ENCODE measurements at regions not wholly inside any gene's neighbourhood (a gene's known extent, or its start where the extent isn't known, plus 50 kb on each side); places are given as distances from the start of the nearest gene placed in this dataset.
"Not testable (repeated sequence)": the region's sequence is repeated elsewhere in the genome, so short reads cannot be mapped to it uniquely, and the experiment has no call there.

DNA sequence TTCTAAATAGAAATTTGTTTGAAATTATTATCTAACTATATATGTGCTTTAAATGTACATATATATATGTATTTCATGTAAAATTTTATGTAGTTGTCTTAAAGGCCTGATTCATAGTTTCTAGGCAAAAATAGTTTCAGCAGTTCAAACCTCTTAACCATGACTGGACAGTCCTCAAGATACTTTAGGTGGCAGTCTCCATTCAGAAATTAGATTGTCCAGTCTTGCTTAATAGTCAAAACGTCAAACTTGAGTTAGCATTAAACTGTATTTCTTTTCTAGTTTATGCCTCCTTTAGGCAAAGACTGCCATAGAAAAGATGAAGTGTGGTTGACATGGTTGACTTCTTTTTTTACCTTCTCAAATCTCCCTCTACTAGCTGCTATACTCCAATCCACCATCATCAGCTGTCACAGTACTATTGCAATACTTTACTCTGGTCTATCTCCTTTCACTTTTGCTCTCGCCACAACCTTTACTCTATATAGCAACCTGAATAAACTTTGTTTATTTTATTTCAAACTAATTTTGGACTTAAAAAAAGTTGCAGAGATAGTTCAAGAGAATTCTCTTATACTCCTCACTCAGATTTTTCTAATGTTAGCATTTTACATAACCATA, 395.6 kb upstream of the DIPK2B start:
- no peak for DNase-seq (ENCODE audit: low read depth in 2 of 2)

DNA sequence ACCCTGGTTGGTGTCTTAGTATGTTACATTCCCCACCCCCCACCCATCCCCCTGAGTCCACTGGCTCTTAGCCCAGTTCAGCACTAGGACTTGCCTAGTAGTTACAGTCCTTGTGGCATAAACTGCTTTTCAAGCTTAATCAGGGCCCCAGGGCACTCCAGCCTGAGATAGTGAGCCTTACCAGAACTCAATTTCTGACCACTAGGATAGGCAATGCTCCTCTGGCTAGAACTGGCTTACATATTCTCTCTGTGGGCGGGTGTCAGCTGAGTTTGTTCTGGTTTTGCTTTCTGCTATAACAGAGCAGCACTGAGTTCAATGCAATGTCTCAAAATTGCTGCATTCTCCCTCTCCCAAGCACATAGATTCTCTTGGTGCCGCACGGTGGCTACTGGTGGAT, 391.4 kb upstream of the DIPK2B start:
- DNase-seq (ENCODE audit: low read depth in 2 of 2): no peak

DNA sequence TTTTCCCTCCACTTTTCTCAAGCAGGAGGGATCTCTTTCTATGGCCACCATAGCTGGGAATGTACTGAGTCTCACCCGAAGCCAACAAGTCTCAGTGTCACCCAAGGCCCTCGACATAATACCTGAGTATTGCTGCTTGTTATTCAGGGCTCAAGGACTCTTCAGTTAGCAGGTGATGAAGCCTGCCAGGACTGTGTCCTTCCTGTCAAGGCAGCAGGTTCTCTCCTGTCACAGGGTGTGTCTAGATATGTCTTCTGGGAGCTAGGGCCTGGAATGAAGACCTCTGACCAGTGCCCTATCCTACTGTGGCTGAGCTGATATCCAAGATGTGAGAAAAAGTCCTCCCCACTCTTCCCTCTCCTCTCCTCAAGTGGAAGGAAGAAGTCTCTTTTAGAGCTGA, 391.0 kb upstream of the DIPK2B start:
- DNase-seq (ENCODE audit: low read depth in 2 of 2): no peak

DNA sequence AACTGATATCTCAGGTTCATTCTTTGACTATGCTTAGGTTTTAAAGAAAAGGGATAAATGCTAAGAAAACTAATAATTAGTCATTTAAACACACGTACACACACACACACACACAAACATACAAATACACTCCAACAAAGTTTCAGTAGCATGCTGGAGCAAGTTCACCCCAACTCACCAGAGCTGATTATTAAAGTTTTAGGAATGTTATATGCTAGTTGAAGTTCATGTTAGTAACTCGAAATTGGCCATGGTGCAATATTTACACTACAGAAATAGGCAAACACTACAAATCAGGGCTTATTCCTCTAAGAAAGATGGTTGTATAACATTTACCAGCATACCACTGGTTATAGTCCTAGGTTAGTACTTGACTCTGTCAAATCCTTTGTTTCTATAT, 384.0 kb upstream of the DIPK2B start:
- no peak for DNase-seq (ENCODE audit: low read depth in 2 of 2)

DNA sequence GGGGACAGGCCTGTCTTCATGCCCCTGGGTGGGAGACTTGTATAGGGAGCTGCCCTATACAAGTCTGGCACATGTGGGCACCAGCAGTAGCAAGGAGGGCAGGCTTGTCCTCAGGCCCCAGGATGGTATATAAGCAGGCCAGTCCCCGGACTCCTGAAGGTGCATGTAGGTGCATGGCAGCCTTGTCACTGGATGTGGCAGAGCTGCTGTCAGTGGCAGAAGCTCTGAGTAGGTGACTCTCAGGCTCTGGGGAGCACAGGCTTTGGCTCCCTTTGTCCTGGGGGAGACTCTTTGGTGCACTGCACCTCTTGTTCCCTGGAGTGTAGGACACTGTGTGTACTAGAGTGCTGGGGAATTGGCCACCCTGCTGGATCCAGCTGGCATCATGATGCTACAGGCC, 376.7 kb upstream of the DIPK2B start:
- no peak for DNase-seq (ENCODE audit: low read depth in 2 of 2)

DNA sequence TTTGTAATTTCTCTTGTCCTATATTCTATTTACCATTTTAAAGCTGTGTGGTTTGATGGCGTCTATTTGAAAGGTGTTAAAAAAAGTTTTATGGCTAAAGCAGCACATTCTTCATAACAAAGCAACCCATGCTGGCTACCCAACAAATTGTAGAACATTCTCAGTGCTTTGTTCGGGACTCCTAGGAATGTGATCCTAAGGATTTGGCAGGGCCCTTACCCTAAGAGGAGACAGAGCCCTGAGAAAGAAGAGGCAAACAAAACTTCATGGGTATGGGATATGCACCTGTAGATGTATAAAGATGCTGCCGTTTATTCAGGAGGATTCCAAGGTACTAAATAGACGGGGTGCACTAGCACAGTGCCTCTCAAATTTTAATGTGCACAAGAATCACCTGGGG, 370.8 kb upstream of the DIPK2B start:
- DNase-seq (ENCODE audit: low read depth in 2 of 2): no peak

DNA sequence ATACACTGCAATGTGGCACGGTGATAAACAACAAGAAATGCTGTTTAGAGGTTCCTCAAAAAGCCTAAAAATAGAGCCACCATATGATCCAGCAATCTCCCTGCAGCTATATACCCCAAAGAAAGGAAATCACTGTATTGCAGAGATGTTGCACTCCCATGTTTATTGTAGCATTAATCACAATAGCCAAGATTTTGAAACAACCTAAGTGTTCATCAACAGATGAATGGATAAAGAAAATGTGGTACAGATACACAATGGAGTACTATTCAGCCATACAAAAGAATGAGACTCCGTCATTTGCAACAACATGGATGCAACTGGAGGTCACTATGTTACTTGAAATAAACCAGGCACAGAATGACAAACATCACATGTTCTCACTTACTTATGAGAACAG, 365.8 kb upstream of the DIPK2B start:
- no peak for DNase-seq (ENCODE audit: low read depth in 2 of 2)

DNA sequence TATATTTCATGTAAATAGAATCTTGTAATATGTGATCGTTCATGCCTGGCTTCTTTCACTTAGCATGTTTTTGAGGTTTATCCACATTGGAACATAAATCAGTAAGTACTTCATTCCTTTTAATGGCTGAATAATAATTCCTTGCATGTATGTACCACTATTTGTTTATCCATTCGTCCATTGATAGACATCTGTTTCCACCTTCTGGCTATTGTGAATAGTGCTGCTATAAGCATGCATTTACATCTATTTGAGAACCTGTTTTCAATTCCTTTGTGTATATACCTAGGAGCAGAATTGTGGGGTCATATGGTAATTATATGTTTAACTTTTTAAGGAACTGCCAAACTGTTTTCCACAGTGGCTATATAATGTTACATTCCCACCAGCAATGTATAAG, 356.7 kb upstream of the DIPK2B start:
- DNase-seq (ENCODE audit: low read depth in 2 of 2): no peak

DNA sequence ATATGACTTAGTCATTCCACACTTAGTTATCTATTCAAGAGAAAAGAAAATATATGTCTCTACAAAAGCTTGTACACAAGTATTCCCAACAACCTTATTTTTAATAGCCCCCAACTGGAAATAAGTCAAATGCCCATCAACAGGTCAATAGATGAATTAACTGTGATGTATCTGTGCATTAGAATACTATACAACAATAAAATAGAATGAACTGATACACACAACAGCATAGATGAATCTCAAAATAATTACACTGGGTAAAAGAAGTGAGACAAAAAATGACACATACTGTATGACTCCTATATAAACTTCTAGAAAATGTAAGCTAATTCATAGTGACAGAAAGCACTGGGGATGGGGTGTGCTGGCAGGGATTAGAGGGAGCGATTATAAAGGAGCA, 354.1 kb upstream of the DIPK2B start:
- DNase-seq (ENCODE audit: low read depth in 2 of 2): no peak

DNA sequence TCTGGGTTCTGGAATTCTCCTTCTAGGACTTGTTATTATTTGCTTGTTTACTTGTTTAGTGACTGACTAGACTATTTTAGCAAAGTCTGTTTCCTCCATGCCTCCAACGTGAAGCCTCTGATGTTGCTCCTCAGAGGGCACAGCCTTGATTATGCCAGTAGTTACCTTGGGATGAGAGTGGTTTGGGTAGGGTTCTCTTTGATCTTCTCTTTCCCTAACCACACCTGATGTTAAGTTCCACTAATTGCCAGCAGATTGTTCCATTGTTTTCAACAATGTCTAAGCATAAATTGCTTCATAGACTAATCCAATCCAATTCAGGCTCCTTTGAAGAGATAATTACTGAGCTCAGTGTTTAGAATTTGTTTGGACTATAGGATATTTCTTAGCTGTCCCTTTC, 352.7 kb upstream of the DIPK2B start:
- no peak for DNase-seq (ENCODE audit: low read depth in 2 of 2)

DNA sequence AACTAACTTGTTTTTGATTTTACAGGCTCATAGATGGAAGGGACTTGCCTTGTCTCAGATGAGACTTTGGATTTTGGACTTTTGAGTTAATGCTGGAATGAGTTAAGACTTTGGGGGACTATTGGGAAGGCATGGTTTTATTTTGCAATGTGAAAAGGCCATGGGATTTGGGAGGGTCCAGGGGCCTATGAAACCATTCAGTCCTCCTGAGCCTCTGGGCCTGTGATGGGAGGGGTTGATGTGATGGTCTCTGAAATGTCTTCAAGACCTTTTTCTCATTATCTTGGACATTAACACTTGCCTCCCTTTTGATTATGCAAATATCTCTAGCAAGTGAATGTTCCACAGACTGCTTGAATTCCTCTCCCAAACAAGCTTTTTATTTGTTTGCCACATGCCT, 346.0 kb upstream of the DIPK2B start:
- not testable (repeated sequence) for DNase-seq (ENCODE audit: low read depth in 2 of 2)

DNA sequence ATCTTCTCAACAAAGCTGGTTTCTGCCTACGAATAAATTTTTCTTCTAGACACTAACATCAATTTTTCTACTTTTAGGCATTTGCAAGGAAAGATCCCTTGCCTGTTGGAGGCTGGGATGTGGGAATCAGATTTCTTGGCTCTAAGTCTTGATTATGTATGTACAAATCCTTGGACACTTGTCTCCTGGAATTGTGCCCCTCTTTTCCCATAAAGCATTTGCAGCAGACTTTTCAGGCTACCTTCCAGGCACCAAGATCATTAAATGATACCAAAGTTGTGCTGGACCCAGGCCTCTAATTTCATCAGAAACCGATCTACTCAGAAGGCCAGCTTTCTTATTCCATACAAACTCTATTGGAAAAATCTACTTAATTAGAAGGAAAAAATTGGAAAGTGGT, 339.5 kb upstream of the DIPK2B start:
- no peak for DNase-seq (ENCODE audit: low read depth in 2 of 2)

DNA sequence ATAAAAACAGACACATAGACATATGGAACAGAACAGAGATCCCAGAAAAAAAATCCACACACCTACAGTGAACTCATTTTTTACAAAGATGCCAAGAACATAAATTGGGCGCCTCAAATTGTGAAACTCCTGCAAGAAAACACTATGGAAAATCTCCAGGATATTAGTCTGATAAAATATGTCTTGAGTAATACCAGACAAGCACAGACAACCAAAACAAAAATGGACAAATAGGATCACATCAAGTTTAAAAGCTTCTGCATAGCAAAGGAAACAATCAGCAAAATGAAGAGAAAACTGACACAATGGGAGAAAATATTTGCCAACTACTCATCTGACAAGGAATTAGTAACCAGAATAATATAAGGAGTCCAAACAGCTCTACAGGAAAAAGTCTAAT, 337.3 kb upstream of the DIPK2B start:
- no peak for DNase-seq (ENCODE audit: low read depth in 2 of 2)

DNA sequence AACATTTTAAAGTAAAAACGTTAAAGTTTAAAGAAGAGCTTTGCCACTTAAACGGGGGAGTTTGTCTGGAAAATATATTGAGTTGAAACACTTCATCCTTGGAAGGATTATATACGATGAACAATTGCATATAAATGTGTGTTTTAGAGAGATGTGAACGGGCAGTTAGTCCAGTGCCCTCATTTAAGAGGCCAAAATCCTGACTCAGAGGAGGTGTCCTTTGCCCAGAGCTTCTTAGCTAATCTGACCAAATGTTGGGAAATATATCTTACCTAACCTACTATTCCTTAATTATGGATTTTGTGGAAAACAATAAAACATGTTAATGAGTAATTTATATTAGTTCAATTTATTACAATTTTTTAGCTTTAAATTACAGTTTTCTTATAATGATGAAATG, 327.2 kb upstream of the DIPK2B start:
- no peak for DNase-seq (ENCODE audit: low read depth in 2 of 2)

DNA sequence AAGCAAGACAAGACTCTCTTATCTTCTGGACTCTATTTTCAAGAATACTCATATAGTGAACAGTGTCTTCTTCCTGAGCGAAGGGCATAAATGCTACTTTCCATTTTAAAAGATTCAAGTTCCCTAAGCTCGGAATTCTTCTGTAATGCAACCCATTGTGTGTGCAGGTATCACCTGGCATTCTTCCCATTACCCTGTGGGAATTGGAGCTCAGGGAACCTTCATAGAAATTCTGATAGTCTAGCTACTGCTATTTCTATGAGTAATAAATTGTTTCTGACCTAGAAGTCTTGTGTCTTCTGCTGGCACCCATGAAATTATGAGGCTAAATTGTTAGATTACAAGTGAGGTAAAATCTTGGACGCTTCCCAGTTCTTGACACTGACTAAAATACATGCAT, 324.1 kb upstream of the DIPK2B start:
- no peak for DNase-seq (ENCODE audit: low read depth in 2 of 2)

DNA sequence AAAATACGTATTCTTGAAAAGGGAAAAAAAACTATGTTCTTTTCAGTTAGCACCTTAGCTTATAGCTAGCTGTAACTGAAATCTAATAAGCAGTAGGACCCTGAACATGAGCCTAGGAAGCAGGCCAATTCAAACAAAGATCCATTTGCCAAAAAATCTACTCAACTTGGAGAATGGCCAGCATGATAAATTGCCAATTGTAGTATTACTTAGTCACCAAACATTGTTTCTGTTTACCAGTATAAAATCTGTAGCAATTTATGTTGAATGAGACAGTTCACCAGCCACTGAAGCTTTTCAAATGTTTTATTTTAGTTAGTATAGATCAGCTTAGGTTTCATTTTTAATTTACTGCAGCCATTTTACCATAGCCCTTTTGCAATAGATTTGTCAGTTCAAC, 323.6 kb upstream of the DIPK2B start:
- DNase-seq (ENCODE audit: low read depth in 2 of 2): no peak

DNA sequence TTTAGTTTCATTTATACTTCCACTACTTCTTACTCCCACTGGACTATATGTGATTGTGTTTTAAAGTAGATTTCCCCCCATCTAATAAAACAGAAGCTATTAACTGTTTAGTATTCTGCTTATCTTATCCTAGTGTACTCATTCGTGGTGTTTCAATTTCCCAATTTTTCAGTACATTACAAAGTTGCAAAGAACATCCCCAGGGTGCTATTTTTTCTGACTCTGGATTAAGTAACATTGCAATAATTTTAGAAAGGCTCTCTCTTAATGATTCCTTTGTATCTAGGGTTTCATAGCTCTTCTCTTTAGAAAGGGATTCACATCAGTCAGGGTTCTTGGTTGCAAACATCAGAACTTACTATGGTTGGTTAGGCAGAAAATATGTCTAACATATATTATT, 317.9 kb upstream of the DIPK2B start:
- DNase-seq (ENCODE audit: low read depth in 2 of 2): no peak

DNA sequence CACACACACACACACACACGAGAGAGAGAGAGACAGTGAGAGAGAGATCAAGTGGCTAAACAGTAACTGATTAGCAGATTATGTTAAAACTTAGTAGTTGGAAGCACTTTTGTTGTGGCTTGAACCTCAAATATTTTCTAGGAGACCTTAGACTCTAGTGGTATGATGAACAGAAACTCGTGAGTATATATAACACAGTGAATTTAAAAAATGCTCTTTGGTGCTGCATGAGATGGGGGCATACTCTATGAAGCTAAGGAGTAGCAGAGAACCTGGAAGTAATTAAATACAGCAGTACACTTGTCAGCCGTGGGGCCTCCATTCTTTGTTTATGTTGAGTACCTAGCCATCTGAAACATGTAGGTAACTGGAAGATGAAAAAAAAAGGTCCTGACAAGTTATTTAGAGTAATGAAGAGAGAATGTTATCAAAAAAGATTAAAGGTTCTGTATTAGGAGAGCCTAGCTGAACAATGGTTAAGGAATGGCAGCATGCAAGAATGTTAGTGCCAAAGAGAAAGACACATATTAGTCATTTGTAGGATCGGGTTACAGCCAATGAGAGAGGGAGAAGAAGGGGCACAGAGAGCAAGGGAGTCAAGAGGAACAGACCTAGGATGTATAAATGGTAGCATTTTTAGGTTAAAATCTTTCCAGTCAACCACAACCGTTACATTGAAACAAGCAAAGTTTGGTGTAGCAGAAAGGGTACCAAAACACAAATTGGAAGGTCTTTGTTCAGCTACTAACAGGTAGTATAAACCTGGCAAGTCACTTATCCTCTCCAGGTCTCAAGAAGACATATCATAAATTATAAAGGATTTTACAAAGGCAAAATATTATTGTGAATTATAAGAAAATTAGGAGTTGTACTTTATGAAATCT, 316.7 kb upstream of the DIPK2B start:
- DNase-seq (ENCODE audit: low read depth in 2 of 2): no peak

DNA sequence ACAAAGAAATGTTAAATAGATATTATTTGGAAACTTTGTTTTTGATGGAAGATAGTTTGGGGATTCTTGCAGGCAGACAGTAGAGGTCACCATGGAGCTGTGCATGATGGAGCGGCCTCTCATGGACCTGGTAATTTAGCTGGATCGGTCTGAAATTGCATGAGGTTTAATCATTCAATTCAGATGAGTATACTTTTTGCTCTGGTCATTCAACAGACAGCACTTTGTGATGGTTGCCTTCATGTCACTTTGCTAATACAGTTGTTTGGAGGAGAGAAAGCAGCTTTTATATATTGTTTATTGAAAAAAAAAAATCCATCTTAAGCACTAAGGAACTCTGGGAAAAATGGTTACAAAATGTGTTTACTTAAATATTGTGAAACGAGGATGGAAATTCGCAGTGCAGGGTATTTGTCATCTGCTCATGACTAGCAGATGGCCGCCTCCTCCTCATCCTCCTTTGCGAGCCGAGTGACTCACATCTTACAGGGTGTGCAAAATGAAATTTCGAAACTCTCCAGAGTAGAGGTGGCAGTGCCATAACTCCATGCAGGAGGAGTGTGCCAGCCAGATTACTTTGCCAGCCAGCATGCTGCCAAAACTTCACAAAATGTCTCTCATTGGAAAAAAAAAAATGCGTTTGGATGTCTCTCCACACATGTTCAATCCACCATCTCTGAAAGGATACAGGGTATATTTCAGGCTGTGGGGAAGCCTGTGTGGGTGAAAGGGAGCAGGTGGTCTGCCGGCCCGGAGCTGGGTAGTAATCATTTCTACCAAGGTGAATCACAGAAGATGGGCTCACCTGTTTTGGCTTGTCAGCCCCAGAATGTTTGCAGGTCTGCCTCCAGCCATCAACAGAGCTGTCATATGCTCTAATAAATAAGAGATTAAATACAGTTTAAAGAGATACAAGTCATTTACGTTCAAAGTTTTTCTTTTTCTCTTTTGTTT, 314.9 kb upstream of the DIPK2B start:
- no peak for DNase-seq (ENCODE audit: low read depth in 2 of 2)

DNA sequence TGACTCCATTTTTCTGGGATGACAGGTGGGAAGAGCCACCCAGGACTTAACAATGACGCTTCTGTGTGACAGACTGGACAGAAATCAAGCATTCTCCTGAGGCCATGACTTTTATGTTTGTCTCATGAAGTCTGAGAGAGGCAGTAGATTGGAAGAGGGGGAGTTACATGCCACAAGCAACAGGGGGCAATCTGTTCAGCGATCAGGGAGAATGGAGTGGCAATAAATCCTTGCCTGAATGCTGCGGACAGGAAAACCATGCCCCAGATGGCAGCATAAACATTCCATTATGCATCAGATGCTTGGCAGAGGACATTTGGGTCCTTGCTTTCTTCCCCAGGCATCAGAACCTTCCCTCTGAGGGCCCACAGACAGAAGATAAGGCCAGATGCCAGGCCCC, 312.4 kb upstream of the DIPK2B start:
- DNase-seq (ENCODE audit: low read depth in 2 of 2): no peak

DNA sequence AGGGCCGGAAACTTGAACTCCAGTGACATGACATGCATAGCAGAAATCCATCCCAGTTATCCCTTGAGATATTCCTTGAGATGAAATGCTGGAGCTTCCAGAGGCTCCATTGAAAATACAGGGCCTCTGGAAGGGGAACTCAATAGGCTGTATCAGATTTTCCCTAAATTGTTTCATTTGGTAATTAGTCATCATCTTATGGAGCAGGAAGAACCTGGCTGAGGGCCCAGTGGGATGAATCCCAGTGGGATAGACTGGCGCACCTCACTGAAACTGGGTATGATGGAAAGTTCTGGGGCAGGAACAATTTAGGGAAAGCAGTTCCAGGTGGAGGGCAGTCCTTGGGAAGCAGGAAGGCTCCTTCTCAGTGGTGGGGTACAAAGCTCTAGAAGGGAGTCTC, 307.8 kb upstream of the DIPK2B start:
- DNase-seq (ENCODE audit: low read depth in 2 of 2): no peak

DNA sequence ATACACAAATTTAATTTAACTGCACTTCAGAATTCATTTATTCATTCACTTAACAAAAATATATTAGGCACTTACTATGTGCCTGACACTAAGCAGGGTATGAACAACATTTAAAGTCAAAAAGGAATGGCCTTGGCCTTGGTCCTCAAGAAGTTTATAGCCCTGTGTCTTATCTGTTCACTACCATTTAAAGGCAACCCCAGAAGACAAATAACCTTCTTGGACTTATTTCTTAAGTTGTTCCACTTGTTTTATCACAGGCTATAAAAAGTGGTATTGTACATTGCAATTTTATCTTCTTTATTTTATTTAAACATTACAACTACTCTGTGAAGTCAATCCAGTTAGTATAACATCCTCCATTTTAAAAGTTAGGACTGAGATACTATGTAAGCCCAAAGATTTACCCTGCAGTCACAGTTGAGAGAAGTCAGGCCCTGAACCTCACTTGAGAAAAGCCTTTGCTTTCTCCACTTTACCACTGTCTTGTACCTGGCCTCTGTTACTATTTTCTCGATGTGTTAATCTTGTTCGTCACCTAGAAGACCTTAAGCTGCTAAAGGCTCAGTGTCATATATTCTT, 305.6 kb upstream of the DIPK2B start:
- DNase-seq (ENCODE audit: low read depth in 2 of 2): no peak

Measured in stimulated activated CD8-positive, alpha-beta memory T cell treated with anti-CD3 and anti-CD28 coated beads, Interleukin-2, amount 100 ng/mL, for 48 hours (primary cell).